Lower leg skin (tissue), 3 donors: ENCODE measurements at regions not wholly inside any gene's neighbourhood (a gene's known extent, or its start where the extent isn't known, plus 50 kb on each side); places are given as distances from the start of the nearest gene placed in this dataset.

ENCODE experiments used
- POLR2A ChIP-seq, 2 donors: fragments of 450-650 bp; IDR thresholded peaks; one replicate each; pipeline ENCODE4 v1.6.1; 2016 to 2017; ENCODE audit warnings: antibody characterized with exemption in 2 of 2, mild to moderate bottlenecking in 1 of 2, moderate library complexity in 1 of 2
- TF ChIP-seq, protein P1 (sequence below), 3 donors: fragments of 450-650 bp; IDR thresholded peaks; one replicate each; pipeline ENCODE4 v1.5.1; 2016; ENCODE audit warnings: antibody characterized with exemption in 3 of 3, mild to moderate bottlenecking in 3 of 3, moderate library complexity in 2 of 3

- TF ChIP-seq, protein P1, sequence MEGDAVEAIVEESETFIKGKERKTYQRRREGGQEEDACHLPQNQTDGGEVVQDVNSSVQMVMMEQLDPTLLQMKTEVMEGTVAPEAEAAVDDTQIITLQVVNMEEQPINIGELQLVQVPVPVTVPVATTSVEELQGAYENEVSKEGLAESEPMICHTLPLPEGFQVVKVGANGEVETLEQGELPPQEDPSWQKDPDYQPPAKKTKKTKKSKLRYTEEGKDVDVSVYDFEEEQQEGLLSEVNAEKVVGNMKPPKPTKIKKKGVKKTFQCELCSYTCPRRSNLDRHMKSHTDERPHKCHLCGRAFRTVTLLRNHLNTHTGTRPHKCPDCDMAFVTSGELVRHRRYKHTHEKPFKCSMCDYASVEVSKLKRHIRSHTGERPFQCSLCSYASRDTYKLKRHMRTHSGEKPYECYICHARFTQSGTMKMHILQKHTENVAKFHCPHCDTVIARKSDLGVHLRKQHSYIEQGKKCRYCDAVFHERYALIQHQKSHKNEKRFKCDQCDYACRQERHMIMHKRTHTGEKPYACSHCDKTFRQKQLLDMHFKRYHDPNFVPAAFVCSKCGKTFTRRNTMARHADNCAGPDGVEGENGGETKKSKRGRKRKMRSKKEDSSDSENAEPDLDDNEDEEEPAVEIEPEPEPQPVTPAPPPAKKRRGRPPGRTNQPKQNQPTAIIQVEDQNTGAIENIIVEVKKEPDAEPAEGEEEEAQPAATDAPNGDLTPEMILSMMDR (IDR thresholded peaks at IDR 0.05), result no peak
- TF ChIP-seq POLR2A (IDR thresholded peaks at IDR 0.05), result no peak
These were observed 276.2 kb downstream of the SYK start for GRCh38 chr9:91077624-91078368.
